NOMO-1 treated with DMSO at 0.1 percent for 48 hours (cell line): ENCODE measurements at regions not wholly inside any gene's neighbourhood (a gene's known extent, or its start where the extent isn't known, plus 50 kb on each side); places are given as distances from the start of the nearest gene placed in this dataset.
"Not testable (repeated sequence)": the region's sequence is repeated elsewhere in the genome, so short reads cannot be mapped to it uniquely, and the experiment has no call there.

Experiments
- DNase-seq: peaks from one replicate; lab custom pipeline; 2025; ENCODE audit not compliant: unreplicated experiment; lab: John Stamatoyannopoulos, UW

- peak; percentile 23 for DNase-seq
Measured at GRCh38 chr7:17396692-17397091, 98.2 kb downstream of the AHR start.

GRCh38 chr7:17401791-17402627, 103.6 kb downstream of the AHR start:
- peak; percentile 54 for DNase-seq

GRCh38 chr7:17402628-17403278, 104.3 kb downstream of the AHR start:
- peak; percentile 30 for DNase-seq

- no peak for DNase-seq
Measured at GRCh38 chr7:17404006-17404405, 105.6 kb downstream of the AHR start.

- DNase-seq: no peak
Measured at GRCh38 chr7:17405786-17406185, 107.3 kb downstream of the AHR start.

GRCh38 chr7:17406738-17407137, 108.3 kb downstream of the AHR start:
- peak; percentile 19 for DNase-seq

GRCh38 chr7:17407229-17407628, 108.8 kb downstream of the AHR start:
- DNase-seq: peak; percentile 38

- peak; percentile 96 for DNase-seq
Measured at GRCh38 chr7:17408245-17408903, 109.9 kb downstream of the AHR start.

GRCh38 chr7:17408904-17409290, 110.4 kb downstream of the AHR start:
- DNase-seq: no peak

- no peak for DNase-seq
Measured at GRCh38 chr7:17411922-17412321, 113.5 kb downstream of the AHR start.

- no peak for DNase-seq
Measured at GRCh38 chr7:17412883-17413282, 114.4 kb downstream of the AHR start.

- no peak for DNase-seq
Measured at GRCh38 chr7:17415955-17416354, 117.5 kb downstream of the AHR start.

GRCh38 chr7:17420308-17421015, 122.0 kb downstream of the AHR start:
- DNase-seq: not testable (repeated sequence)

- no peak for DNase-seq
Measured at GRCh38 chr7:17421941-17422340, 123.5 kb downstream of the AHR start.

GRCh38 chr7:17422966-17423365, 124.5 kb downstream of the AHR start:
- no peak for DNase-seq

GRCh38 chr7:17427924-17428323, 129.5 kb downstream of the AHR start:
- no peak for DNase-seq

- DNase-seq: no peak
Measured at GRCh38 chr7:17429579-17429978, 131.1 kb downstream of the AHR start.

- DNase-seq: no peak
Measured at GRCh38 chr7:17432793-17433192, 134.3 kb downstream of the AHR start.

GRCh38 chr7:17434191-17434590, 135.7 kb downstream of the AHR start:
- DNase-seq: no peak

- no peak for DNase-seq
Measured at GRCh38 chr7:17434841-17435692, 136.6 kb downstream of the AHR start.
